Ascending aorta (tissue), 2 donors: ENCODE measurements at regions not wholly inside any gene's neighbourhood (a gene's known extent, or its start where the extent isn't known, plus 50 kb on each side); places are given as distances from the start of the nearest gene placed in this dataset.

Source experiments
- DNase-seq, 2 donors: peaks; one replicate each; pipeline ENCODE4 v3.0.0-alpha.2; 2019; ENCODE audit warnings: low spot score in 2 of 2
- H3K27ac ChIP-seq, 2 donors: fragments of 200-600 bp; sonication (generic); one replicate each; pipeline ENCODE4 v1.5.1; 2016 to 2017; ENCODE audit warnings: mild to moderate bottlenecking in 1 of 2
- H3K27me3 ChIP-seq: fragments of 200-600 bp; sonication (generic); one replicate; pipeline ENCODE4 v1.5.1; 2017
- H3K36me3 ChIP-seq, 2 donors: fragments of 200-600 bp; sonication (generic); one replicate each; pipeline ENCODE4 v1.5.1; 2016
- H3K4me1 ChIP-seq, 2 donors: fragments of 200-600 bp; sonication (generic); one replicate each; pipeline ENCODE4 v1.5.1; 2016 to 2017; ENCODE audit warnings: mild to moderate bottlenecking in 1 of 2
- H3K4me3 ChIP-seq, 2 donors: fragments of 200-600 bp; sonication (generic); one replicate each; pipeline ENCODE4 v1.5.1; 2016 to 2017; ENCODE audit warnings: mild to moderate bottlenecking in 1 of 2
- H3K9me3 ChIP-seq, 2 donors: fragments of 200-600 bp; sonication (generic); one replicate each; pipeline ENCODE4 v1.5.1; 2016
- intact Hi-C: fragments of 100-400 bp; cut with DNase I; formaldehyde crosslinking; loops from one replicate; pipeline ENCODE4 v1.15.1; 2023
- TF ChIP-seq, protein P1 (sequence below), 3 experiments: fragments of 200-600 bp in 2 of 3; fragments of 450-650 bp in 1 of 3; sonication (generic) in 2 of 3; IDR thresholded peaks; one replicate each; pipeline ENCODE4 v1.5.1; 2016 to 2019; ENCODE audit warnings: antibody characterized with exemption in 3 of 3, mild to moderate bottlenecking in 1 of 3, moderate library complexity in 1 of 3

DNA sequence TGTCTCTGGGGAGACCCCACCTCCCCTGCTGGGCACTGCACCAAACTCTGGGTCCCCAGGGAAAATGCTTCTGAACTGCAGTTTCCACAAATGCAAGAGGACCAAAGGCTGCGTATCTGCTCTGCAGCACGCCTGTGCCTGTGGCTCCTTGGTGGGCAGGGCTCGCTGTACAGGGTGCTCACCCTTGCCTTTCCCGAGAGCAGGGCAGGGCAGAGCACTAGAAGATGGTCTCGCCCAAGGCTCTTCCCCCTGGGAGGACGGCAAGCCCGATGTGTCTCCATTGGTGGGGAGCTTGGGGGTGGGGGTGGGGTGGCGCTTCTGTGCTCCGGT lies 175.3 kb upstream of the RTL1 start:
- intact Hi-C loops: no loop called here
- TF ChIP-seq, protein P1, sequence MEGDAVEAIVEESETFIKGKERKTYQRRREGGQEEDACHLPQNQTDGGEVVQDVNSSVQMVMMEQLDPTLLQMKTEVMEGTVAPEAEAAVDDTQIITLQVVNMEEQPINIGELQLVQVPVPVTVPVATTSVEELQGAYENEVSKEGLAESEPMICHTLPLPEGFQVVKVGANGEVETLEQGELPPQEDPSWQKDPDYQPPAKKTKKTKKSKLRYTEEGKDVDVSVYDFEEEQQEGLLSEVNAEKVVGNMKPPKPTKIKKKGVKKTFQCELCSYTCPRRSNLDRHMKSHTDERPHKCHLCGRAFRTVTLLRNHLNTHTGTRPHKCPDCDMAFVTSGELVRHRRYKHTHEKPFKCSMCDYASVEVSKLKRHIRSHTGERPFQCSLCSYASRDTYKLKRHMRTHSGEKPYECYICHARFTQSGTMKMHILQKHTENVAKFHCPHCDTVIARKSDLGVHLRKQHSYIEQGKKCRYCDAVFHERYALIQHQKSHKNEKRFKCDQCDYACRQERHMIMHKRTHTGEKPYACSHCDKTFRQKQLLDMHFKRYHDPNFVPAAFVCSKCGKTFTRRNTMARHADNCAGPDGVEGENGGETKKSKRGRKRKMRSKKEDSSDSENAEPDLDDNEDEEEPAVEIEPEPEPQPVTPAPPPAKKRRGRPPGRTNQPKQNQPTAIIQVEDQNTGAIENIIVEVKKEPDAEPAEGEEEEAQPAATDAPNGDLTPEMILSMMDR (IDR thresholded peaks at IDR 0.05): no peak
- no peaks in the 10 kb centered on the region for H3K4me1 ChIP-seq
- DNase-seq: no peak
- H3K4me3 ChIP-seq: no peak overlapping the region
- no peaks in the 10 kb centered on the region for H3K9me3 ChIP-seq
- no peaks in the 10 kb centered on the region for H3K36me3 ChIP-seq
- H3K27me3 ChIP-seq: peaks cover 10% of the 10 kb centered on the region
- no peak overlapping the region for H3K27ac ChIP-seq

DNA sequence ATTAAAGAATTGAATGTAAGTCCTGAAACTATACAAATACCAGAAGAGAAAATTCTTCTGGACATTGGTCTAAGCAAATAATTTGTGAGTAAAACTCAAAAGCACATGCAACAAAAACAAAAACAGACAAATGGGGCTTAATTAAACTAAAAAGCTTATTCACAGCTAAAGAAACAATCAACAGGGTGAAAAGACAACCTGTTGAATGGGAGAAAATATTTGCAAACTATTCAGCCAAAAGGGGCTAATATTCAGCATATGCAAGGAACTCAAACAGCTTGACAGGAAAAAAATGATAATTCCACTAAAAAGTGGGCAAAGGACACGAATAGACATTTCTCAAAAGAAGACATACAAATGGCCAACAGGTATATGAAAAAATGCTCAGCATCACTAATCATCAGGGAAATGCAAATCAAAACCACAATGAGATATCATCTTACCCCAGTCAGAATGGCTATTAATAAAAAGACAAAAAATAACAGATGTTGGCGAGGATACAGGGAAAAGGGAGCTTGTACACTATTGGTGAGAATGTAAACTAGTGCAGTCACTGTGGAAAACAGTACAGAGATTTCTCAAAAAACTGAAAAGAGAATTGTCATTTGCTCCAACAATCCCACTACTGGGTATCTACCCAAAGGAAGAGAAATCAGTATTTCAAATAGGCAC lies 177.5 kb upstream of the RTL1 start:
- no peak for DNase-seq
- Histone ChIP-seq H3K27me3 (peaks cover 10% of the 10 kb centered on the region), H3K9me3 (no peaks in the 10 kb centered on the region), H3K27ac (no peak overlapping the region), H3K4me1 (no peaks in the 10 kb centered on the region), H3K4me3 (no peak overlapping the region), H3K36me3 (no peaks in the 10 kb centered on the region)
- TF ChIP-seq, protein P1 (IDR thresholded peaks at IDR 0.05): no peak
- intact Hi-C loops: no loop called here

DNA sequence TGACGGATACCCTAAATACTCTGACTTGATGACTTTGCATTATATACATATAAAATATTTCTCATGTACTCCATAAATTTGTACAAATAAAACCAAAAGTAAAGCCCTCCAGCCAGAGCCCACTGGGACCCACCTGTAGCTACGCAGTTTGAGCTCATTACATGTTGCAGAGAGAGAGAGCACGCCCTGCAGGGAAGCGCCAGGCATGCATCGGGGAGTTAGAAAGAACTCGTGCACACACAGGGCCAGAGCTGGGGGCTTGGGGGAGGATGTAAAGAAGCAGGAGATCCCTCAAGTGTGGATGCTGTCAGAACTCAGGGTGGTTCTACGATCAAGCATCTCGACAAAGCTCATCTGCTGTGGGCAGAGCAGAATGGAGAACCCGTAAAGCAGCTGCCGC lies 178.5 kb upstream of the RTL1 start:
- no peaks in the 10 kb centered on the region for H3K9me3 ChIP-seq
- intact Hi-C loops: no loop called here
- H3K4me1 ChIP-seq: no peaks in the 10 kb centered on the region
- no peak overlapping the region for H3K4me3 ChIP-seq
- TF ChIP-seq, protein P1 (IDR thresholded peaks at IDR 0.05): no peak
- H3K27ac ChIP-seq: no peak overlapping the region
- DNase-seq: no peak
- no peaks in the 10 kb centered on the region for H3K36me3 ChIP-seq
- H3K27me3 ChIP-seq: peaks cover 1% of the 10 kb centered on the region

- TF ChIP-seq, protein P1 (IDR thresholded peaks at IDR 0.05): no peak
- Histone ChIP-seq H3K36me3 (no peaks in the 10 kb centered on the region), H3K9me3 (no peaks in the 10 kb centered on the region), H3K4me1 (no peaks in the 10 kb centered on the region), H3K27me3 (no peaks in the 10 kb centered on the region), H3K27ac (no peak overlapping the region), H3K4me3 (no peak overlapping the region)
- intact Hi-C loops: no loop called here
- no peak for DNase-seq
Measured at GRCh38 chr14:101082436-101083384, 179.2 kb upstream of the RTL1 start.

DNA sequence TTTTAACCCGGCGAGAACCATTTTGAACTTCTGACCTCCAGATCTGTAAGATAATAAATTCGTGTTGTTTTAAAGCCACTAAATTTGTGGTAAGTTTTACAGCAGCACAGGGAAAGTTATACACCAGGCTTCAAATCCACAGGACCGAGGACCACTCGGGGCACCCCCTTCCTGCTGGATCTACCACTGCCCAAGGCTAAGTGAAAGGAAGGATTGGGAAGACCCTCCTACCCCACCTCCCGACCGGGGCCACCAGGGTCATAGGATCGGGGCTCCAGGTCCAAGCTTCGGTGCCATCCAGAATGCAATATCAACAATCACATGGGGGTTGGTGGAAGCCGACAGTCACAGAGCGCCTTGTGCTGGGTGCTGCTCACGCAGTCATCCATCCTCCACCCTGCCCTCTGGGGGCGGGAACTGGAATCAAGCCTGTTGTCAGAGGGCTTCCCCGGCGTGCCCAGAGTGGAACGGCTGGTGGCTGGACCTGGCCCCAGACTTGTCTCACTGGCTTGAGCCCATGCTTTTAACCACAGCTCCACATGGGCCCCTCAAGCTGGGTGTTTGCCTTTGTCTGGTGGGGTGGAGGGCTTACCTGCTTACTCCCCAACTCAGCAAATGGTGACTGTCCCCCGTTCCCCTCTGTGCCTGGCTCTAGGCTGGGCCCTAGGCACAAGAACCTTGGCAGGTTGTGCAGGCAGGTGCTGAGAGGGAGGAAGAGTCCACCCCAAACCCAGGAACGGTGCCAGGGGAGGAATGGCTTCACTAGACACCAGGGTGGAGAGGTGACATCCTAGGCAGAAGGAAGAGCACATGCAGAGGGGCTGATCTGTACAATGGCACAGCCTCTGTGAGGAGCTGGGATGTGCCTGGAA lies 180.3 kb upstream of the RTL1 start:
- H3K27ac ChIP-seq: no peak overlapping the region
- peak in 1 of 2 donors; percentile 52 for DNase-seq
- H3K4me3 ChIP-seq: no peak overlapping the region
- intact Hi-C loops: no loop called here
- TF ChIP-seq, protein P1 (IDR thresholded peaks at IDR 0.05): no peak
- no peaks in the 10 kb centered on the region for H3K36me3 ChIP-seq
- H3K27me3 ChIP-seq: no peaks in the 10 kb centered on the region
- no peaks in the 10 kb centered on the region for H3K9me3 ChIP-seq
- no peaks in the 10 kb centered on the region for H3K4me1 ChIP-seq
